Right renal cortex interstitium (tissue), 3 donors: ENCODE measurements at regions not wholly inside any gene's neighbourhood (a gene's known extent, or its start where the extent isn't known, plus 50 kb on each side); places are given as distances from the start of the nearest gene placed in this dataset.

Source experiments
- DNase-seq, 3 donors: peaks; one replicate each; pipeline ENCODE4 v3.0.0-alpha.2; 2013; ENCODE audit warnings: low read depth in 3 of 3, low spot score in 2 of 3

- no peak for DNase-seq
Measured at GRCh38 chr7:133470-133869, 58.9 kb upstream of the FAM20C start.

- no peak for DNase-seq
Measured at GRCh38 chr7:134029-134428, 58.3 kb upstream of the FAM20C start.

GRCh38 chr7:134561-135256, 57.7 kb upstream of the FAM20C start:
- DNase-seq, result no peak

DNA sequence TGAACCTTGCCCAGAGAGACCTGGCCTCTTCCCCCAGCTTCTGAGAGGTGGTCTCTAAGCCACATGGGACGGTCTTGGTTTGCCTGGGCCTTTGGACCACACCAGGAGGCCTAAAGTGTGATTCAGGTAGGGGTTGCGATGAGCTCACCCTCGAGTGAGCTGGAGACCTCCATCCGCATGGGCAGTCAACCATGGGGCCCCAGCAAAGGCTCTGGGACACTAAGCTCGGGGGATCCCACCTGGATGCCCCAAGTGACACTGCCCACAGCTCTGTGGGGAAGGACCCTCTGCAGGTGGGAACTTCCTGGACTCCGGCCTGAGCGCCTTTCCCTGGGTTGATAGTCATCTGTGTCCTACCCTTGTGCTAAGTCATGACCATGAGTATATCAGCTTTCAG, 57.1 kb upstream of the FAM20C start:
- DNase-seq, result no peak

GRCh38 chr7:135731-136645, 56.4 kb upstream of the FAM20C start:
- DNase-seq, result no peak

DNA sequence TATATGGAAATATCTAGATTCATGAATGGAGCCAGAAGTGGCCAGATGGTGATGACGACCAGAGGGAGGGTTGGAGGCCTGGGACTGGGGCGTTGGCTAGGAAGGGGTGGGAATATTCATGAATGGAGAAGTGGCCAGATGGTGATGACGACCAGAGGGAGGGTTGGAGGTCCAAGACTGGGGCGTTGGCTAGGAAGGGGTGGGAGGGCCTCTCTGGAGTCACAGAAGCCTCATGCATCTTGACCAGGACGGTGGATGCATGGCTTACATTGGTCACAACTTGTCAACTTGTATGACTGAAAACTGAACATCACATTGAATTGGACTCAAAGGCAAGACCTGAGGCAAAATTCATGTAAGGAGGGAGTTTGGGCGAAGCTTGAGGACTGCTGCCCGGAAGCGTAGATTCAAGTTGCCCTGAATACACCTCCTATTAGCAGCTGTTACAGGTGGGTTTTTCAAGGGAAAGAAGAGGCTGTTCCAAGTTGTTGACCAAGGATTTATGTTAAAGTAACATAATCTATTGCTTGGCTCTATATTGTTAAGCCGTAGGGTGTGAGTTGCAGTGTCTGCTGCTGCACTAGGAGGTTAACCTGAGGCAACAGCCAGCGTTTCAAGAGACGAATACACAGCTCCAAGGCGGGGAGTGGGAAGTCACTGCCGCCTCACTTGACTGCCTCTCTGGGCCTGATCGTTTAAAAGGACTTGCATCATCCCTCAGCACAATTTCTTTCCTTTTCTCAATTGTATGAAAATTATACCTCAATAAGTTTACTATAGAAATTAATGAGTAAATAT, 55.1 kb upstream of the FAM20C start:
- DNase-seq, result no peak

GRCh38 chr7:139131-139530, 53.2 kb upstream of the FAM20C start:
- DNase-seq, result no peak

DNA sequence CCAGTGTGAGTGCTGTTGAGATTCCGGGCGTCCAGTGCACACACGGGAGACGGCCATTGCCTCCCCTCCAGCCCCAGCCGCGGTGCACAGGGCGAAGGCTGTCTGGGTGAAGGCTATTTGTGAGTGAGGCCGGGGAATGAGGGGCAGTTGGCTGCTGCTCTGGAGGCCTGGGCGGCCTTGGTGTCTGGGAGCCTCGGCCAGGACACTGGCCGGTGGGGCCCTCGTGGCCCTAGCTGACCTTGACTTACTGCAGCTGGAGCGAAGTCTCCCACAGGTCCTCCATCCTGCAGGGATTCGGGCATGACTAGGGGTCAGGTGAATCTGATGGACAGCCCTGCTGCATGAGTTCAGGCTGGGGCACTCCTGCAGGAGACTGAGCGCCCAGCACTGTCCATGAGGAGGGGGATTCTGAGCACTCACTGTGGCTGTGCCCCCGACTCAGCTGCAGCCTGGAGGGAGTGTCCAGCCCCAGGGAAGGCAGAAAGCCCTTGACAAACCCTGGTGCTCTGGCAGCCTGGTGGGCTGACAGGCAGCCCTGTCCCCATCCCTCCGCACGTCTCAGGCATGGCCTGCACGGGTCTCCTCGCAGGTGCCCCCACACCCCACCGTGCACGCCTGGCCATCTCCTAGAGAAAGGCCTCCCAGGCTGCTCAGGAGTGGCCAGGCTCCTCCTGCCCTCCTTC, 52.7 kb upstream of the FAM20C start:
- DNase-seq, result no peak

DNA sequence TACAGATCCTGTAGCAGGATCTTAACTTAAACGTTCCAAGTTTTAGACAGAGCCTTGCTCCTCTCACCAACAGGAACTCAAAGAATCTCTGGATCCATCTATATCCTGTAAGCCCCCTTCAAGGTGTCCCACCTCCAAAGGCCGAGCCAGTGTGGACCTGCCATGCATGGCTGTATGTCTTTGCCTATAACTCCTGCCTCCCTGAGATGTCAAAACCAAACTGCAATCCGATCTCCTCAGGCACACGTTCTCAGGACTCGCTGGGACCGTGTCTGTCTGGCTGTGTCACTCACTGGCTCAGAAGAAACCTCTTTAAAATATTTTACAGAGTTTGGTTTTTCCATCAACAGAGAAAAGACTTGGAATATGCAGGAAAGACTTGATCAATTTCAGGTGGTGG, 51.4 kb upstream of the FAM20C start:
- no peak for DNase-seq

- no peak for DNase-seq
Measured at GRCh38 chr7:142248-142941, 50.0 kb upstream of the FAM20C start.
